ENCODE measurements at regions not wholly inside any gene's neighbourhood (a gene's known extent, or its start where the extent isn't known, plus 50 kb on each side); places are given as distances from the start of the nearest gene placed in this dataset.

DNA sequence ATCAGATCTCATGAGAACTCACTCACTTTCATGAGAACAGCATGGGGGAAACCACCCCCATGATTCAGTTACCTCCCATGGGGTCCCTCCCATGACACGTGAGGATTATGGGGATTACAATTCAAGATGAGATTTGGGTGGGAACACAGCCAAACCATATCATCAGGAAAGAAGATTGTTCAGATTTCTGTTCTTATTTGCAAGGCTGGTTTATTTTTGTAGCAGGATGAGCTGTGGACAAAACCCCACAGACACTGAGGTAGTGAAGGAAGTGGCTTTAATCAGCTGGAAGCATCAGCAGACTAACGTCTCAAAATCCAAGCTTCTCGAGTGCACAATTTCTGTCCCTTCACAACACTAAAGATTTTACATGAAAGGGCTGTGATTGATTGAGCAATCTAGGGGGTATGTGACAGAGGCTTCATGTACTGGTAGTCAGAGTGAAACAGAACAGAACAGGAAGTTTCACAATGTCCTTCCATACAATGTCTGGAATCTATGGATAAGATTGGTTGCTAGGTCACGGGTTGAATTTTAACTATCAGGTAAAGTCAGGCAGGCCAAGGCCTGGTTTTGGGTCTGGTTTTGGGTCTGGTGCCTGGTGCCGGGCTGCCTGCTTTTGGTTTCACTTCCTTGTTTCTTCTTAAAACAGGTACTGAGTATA, 91.3 kb upstream of the ZNF366 start:
- peak; percentile 75 for DNase-seq (ENCODE audit: low read depth)
- H3K4me3 ChIP-seq (ENCODE audit: low read depth, low read length): no peak overlapping the region
- TF ChIP-seq, protein P1, sequence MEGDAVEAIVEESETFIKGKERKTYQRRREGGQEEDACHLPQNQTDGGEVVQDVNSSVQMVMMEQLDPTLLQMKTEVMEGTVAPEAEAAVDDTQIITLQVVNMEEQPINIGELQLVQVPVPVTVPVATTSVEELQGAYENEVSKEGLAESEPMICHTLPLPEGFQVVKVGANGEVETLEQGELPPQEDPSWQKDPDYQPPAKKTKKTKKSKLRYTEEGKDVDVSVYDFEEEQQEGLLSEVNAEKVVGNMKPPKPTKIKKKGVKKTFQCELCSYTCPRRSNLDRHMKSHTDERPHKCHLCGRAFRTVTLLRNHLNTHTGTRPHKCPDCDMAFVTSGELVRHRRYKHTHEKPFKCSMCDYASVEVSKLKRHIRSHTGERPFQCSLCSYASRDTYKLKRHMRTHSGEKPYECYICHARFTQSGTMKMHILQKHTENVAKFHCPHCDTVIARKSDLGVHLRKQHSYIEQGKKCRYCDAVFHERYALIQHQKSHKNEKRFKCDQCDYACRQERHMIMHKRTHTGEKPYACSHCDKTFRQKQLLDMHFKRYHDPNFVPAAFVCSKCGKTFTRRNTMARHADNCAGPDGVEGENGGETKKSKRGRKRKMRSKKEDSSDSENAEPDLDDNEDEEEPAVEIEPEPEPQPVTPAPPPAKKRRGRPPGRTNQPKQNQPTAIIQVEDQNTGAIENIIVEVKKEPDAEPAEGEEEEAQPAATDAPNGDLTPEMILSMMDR (IDR thresholded peaks at IDR 0.05; ENCODE audit: insufficient read depth, low read length): no peak

DNA sequence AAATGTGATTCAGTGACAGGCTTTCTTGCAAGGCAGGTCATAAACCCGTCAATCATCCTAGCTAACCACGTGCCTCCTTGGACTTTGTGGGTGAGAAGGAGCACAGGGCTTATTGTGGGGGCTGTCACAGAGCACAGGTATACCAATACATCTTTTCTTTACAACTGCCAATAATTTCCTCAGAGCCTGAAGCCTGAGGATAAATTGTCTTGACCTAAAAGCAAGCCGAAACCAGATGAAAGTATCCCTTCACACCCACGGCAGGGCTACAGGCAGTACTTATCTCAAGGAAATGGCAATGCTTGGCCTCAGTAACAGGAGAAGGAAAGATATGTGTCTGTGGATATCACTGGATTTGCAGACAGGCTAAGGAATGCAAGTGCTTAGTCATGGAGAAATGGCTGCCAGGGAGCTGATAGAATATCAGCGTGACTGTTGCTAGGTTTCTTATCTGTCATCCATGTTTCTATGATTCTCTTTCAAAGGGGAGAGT, 90.3 kb upstream of the ZNF366 start:
- DNase-seq (ENCODE audit: low read depth): peak; percentile 94
- H3K4me3 ChIP-seq (ENCODE audit: low read depth, low read length): no peak overlapping the region
- TF ChIP-seq, protein P1 (IDR thresholded peaks at IDR 0.05; ENCODE audit: insufficient read depth, low read length): no peak

DNA sequence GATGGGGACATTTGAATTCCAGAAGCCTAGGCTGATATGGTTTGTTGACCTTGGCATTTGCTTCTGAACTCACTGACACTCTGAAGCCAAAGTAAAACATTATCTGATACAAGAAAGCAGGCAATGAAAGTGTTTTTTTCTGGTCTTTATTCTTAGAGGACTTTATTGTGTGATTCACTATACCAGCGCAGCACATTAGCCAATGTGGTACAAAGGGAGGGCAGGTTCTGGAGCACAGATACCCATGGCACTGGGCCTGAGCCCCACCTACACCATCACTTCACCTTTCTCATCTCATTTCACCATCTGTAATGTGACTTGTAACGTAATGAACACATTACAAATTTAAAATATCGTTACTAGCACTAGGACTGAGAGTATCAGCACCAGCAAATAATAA, 89.7 kb upstream of the ZNF366 start:
- H3K4me3 ChIP-seq (ENCODE audit: low read depth, low read length): no peak overlapping the region
- TF ChIP-seq, protein P1 (IDR thresholded peaks at IDR 0.05; ENCODE audit: insufficient read depth, low read length): no peak
- peak; percentile 55 for DNase-seq (ENCODE audit: low read depth)

DNA sequence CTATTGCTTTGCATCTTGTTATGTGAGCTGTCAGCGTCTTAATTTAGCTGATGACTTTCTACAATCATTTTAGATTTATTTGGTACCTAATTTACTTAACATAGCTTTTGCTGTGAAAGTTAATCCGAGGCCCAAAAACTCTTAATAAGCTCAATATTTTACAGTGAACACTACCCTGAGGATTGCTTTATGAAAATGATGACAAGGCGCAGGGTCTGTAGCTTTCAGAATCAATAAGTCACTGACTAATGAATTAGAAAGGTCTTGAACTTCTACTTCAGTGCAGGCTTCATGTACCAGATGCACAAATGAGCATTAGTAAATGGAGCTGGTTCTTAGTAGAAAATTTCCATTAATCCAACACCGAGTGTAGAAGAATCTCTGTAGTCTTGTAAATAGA, 81.4 kb upstream of the ZNF366 start:
- TF ChIP-seq, protein P1 (IDR thresholded peaks at IDR 0.05; ENCODE audit: insufficient read depth, low read length): no peak
- DNase-seq (ENCODE audit: low read depth): no peak
- H3K4me3 ChIP-seq (ENCODE audit: low read depth, low read length): no peak overlapping the region

DNA sequence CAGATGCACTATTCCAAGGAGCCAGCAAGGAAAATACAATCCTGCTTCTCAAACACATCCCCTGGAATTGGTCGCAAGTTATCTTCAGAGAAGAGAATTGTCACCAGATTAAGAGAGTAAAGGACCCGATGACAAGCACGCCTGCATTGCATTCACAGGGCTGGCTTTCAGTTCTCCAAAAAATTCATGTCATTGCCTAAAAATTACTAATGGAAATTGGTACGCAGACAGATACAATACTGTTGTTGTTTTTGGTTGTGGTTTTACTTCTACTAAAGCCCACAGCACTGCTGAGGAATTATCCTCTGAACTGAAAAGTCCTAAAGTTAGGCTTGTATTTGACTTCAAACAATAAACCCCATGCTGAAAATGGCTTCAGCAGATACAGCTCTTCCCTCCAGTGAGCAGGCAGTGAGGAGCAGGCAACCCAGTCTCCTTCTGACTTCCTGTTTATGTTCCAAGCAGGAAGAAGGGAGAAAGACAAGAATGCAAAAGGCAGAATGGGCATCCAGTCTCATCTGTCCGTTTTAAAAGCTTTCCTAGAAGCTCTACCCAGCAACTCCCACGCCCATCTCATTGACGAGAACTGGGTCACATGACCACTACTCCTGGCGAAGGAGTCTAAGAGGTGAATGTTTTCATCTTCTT, 80.6 kb upstream of the ZNF366 start:
- TF ChIP-seq, protein P1 (IDR thresholded peaks at IDR 0.05; ENCODE audit: insufficient read depth, low read length): no peak
- H3K4me3 ChIP-seq (ENCODE audit: low read depth, low read length): no peak overlapping the region
- peak; percentile 7 for DNase-seq (ENCODE audit: low read depth)

DNA sequence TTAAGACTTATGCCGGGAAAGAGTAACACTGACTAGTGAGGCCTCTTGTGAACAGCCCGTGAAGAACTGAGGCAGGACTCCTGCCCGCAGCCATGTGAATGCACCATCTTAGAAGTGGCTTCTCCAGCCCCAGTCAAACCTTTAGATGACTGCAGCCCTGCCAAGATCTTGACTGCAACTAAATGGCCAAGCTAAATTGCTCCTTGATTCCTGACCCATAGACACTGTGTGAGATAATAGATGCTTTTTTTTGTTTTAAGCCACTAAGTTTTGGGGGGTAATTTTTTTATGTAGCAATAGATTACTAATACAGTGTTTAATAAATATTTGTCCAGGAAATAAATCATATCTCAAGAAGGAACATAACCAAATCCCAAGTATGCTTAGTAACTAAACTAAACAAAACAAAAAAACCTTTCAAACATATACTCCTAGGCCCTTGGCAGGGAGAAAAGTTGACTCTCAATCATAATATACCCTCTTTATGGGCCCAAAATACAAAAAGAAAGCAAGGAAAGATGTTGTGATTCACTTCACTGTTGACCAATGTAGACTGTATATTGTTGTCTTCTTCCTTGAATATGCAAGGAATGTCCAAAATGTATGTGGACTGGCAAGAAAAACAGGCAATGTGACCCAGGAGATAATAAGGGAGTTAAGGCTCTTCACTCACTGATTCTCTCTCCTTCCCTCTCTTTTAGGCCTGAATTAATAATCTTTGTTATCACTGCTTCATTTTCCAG, 79.7 kb upstream of the ZNF366 start:
- no peak overlapping the region for H3K4me3 ChIP-seq (ENCODE audit: low read depth, low read length)
- TF ChIP-seq, protein P1 (IDR thresholded peaks at IDR 0.05; ENCODE audit: insufficient read depth, low read length): no peak
- DNase-seq (ENCODE audit: low read depth): peak; percentile 51
